ENCODE measurements at regions not wholly inside any gene's neighbourhood (a gene's known extent, or its start where the extent isn't known, plus 50 kb on each side); places are given as distances from the start of the nearest gene placed in this dataset.

DNA sequence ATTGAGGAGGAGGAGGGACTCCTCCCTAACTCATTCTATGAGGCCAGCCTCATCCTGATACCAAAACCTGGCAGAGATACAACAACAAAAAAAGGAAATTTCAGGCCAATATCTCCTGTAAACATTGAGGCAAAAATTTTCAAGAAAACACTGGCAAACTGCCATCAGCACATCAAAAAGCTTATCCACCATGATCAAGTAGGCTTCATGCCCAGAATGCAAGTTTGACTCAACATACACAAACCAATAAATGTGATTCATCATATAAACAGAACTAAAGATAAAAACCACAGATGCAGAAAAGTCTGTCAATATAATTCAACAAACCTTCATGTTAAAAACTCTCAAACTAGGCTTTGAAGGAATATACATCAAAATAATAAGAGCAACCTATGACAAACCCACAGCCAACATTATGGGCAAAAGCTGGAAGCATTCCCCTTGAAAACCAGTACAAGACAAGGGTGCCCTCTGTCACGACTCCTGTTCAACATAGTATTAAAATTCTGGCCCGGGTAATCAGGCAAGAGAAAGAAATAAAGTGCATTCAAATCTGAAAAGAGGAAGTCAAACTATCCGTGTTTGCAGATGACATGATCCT lies 1014.3 kb downstream of the CBLN2 start:
- Histone ChIP-seq H3K36me3 (replicated peaks in 1 of 2; ENCODE audit: control insufficient read depth in 1 of 2, insufficient read depth in 2 of 2, low read length in 2 of 2) (no peaks in the 10 kb centered on the region), H3K79me2 (ENCODE audit: insufficient read depth, low read length) (no peaks in the 10 kb centered on the region), H4K20me1 (ENCODE audit: insufficient read depth, low read length) (no peaks in the 10 kb centered on the region), H3K9me3 (ENCODE audit: low read length) (no peaks in the 10 kb centered on the region), H3K27me3 (ENCODE audit: control insufficient read depth in 1 of 2, insufficient read depth in 2 of 2, low read length in 2 of 2) (no peaks in the 10 kb centered on the region), H3K4me2 (ENCODE audit: low read depth, low read length) (no peak overlapping the region), H3K4me1 (ENCODE audit: insufficient read depth, low read length) (no peaks in the 10 kb centered on the region), H3K4me3 (replicated peaks in 1 of 3; ENCODE audit: insufficient read depth in 1 of 3, low read depth in 2 of 3, low read length in 3 of 3) (no peak overlapping the region), H3K9ac (ENCODE audit: insufficient read depth, low read depth, low read length) (no peak overlapping the region), H3K27ac (ENCODE audit: extremely low read length, insufficient read depth, low read length) (no peak overlapping the region), H2AFZ (ENCODE audit: low read length) (no peak overlapping the region)
- DNase-seq (ENCODE audit: low spot score), result no peak
- BruUV-seq (replicated peaks), result no TSS peak
- no peak for ATAC-seq
- intact Hi-C loops (cut with micrococcal nuclease; ENCODE audit: unreplicated experiment) (no loop called here), in situ Hi-C loops (cut with HindIII; ENCODE audit: extremely low pct_ligation_motif_present, low pct_unique_long_range_greater_than_20kb) (no loop called here)
- 0% methylated on average over 3 of the region's 3 CpGs for WGBS (ENCODE audit: low lambda C conversion rate)
- ChIA-PET CTCF (ENCODE audit: low intra/inter-chr PET ratio, low total read pairs) (no interaction called here), POLR2A (no interaction called here)
- TF ChIP-seq TERF1 (CRISPR knock-in tag; IDR thresholded peaks at IDR 0.05) (no peak), ZSCAN20 (CRISPR knock-in tag; IDR thresholded peaks at IDR 0.05; ENCODE audit: borderline replicate concordance) (no peak), ZNF317 (CRISPR knock-in tag; IDR thresholded peaks at IDR 0.05) (no peak), ELF3 (CRISPR knock-in tag; IDR thresholded peaks at IDR 0.05) (no peak), ZFP62 (CRISPR knock-in tag; IDR thresholded peaks at IDR 0.05) (no peak), ZFAT (CRISPR knock-in tag; conservative IDR thresholded peaks at IDR 0.05) (no peak), SMAD1 (CRISPR knock-in tag; IDR thresholded peaks at IDR 0.05; ENCODE audit: borderline replicate concordance, low read depth) (no peak), MAFG (CRISPR knock-in tag; IDR thresholded peaks at IDR 0.05) (no peak), IRF2 (CRISPR knock-in tag; IDR thresholded peaks at IDR 0.05) (no peak), MED1 (CRISPR knock-in tag; IDR thresholded peaks at IDR 0.05) (no peak)
- no peak for FAIRE-seq

All from HepG2 (cell line).